ENCODE measurements at regions not wholly inside any gene's neighbourhood (a gene's known extent, or its start where the extent isn't known, plus 50 kb on each side); places are given as distances from the start of the nearest gene placed in this dataset.

GRCh38 chr1:112105557-112105956 lies 116.1 kb upstream of the KCND3 start:
- no peaks in the 10 kb centered on the region for H3K27me3 ChIP-seq (ENCODE audit: control insufficient read depth, insufficient read depth, low read length)
- TF ChIP-seq RCOR1 (IDR thresholded peaks at IDR 0.05; ENCODE audit: insufficient replicate concordance, low read length) (no peak), CEBPB (IDR thresholded peaks at IDR 0.05; ENCODE audit: low read depth, low read length) (no peak), RAD21 (IDR thresholded peaks at IDR 0.05; ENCODE audit: low read length) (no peak), MAFK (IDR thresholded peaks at IDR 0.05; ENCODE audit: low read depth, low read length) (no peak), MAZ (IDR thresholded peaks at IDR 0.05; ENCODE audit: borderline replicate concordance, low read depth, low read length) (no peak), BHLHE40 (IDR thresholded peaks at IDR 0.05; ENCODE audit: low read depth, low read length) (no peak), POLR2A (IDR thresholded peaks at IDR 0.05; ENCODE audit: low read depth, low read length) (no peak), ELK1 (IDR thresholded peaks at IDR 0.05; ENCODE audit: borderline replicate concordance, low read depth, low read length) (no peak), CHD1 (IDR thresholded peaks at IDR 0.05; ENCODE audit: low read depth, low read length) (no peak), MXI1 (IDR thresholded peaks at IDR 0.05; ENCODE audit: borderline replicate concordance, low read depth, low read length) (no peak), FOS (IDR thresholded peaks at IDR 0.05; ENCODE audit: low read depth, low read length) (no peak), SMC3 (IDR thresholded peaks at IDR 0.05; ENCODE audit: low read depth, low read length) (no peak), NFE2L2 (IDR thresholded peaks at IDR 0.05; ENCODE audit: low read depth, low read length) (no peak), CTCF (conservative IDR thresholded peaks at IDR 0.05; ENCODE audit: low read depth, low read length) (no peak), RFX5 (IDR thresholded peaks at IDR 0.05; ENCODE audit: low read depth, low read length) (no peak)
- TF ChIP-seq, protein P1, sequence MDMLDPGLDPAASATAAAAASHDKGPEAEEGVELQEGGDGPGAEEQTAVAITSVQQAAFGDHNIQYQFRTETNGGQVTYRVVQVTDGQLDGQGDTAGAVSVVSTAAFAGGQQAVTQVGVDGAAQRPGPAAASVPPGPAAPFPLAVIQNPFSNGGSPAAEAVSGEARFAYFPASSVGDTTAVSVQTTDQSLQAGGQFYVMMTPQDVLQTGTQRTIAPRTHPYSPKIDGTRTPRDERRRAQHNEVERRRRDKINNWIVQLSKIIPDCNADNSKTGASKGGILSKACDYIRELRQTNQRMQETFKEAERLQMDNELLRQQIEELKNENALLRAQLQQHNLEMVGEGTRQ (IDR thresholded peaks at IDR 0.05; ENCODE audit: low read depth, low read length): no peak
- no peak overlapping the region for H4K8ac ChIP-seq (ENCODE audit: low read depth in 2 of 2, low read length in 2 of 2)
- no peak overlapping the region for H2AK9ac ChIP-seq (replicated peaks; ENCODE audit: low read depth, low read length, poor library complexity)
- DNase-seq (no peak), ATAC-seq (ENCODE audit: low read depth) (no peak)
- no peak overlapping the region for H2AK5ac ChIP-seq (ENCODE audit: low read depth, low read length)
- no peak overlapping the region for H3K56ac ChIP-seq (ENCODE audit: extremely low read depth, insufficient read depth, low read length)
- no peak overlapping the region for H2BK120ac ChIP-seq (ENCODE audit: low read depth, low read length)
- H3K4me1 ChIP-seq (ENCODE audit: control insufficient read depth, insufficient read depth, low read length): no peaks in the 10 kb centered on the region
- no peak overlapping the region for H3K4me2 ChIP-seq (ENCODE audit: low read depth, low read length)
- no peak overlapping the region for H2BK5ac ChIP-seq (ENCODE audit: low read depth, low read length, poor library complexity, severe bottlenecking)
- H4K5ac ChIP-seq (ENCODE audit: low read depth, low read length): no peak overlapping the region
- ChIA-PET CTCF (no interaction called here), POLR2A (ENCODE audit: unreplicated experiment) (no interaction called here)
- H3K4ac ChIP-seq (ENCODE audit: low read depth, low read length): no peak overlapping the region
- no peaks in the 10 kb centered on the region for H4K20me1 ChIP-seq (ENCODE audit: insufficient read depth, low read length)
- WGBS, 2 experiments (ENCODE audit: extremely low coverage in 2 of 2, insufficient read length in 1 of 2): no CpG with 5 or more reads among the region's 1 CpG
- no peak overlapping the region for H2BK20ac ChIP-seq (ENCODE audit: low read depth, low read length)
- no peak overlapping the region for H3K9ac ChIP-seq (ENCODE audit: low read depth, low read length)
- no peak overlapping the region for H3K4me3 ChIP-seq (ENCODE audit: insufficient read depth, low read depth, low read length)
- no peaks in the 10 kb centered on the region for H3K9me1 ChIP-seq (ENCODE audit: insufficient read depth, low read length)
- no peak overlapping the region for H2BK15ac ChIP-seq (ENCODE audit: low read depth, low read length)
- H3K36me3 ChIP-seq (ENCODE audit: control insufficient read depth, insufficient read depth, low read length): no peaks in the 10 kb centered on the region
- no peak overlapping the region for H3K27ac ChIP-seq (ENCODE audit: insufficient read depth, low read length)
- H3K18ac ChIP-seq (ENCODE audit: low read depth, low read length): no peak overlapping the region
- dilution Hi-C loops (cut with HindIII; ENCODE audit: low sequenced_read_pairs, unreplicated experiment): no loop called here
- no peak overlapping the region for H3K14ac ChIP-seq (replicated peaks; ENCODE audit: low read depth, low read length)
- no peak overlapping the region for H4K91ac ChIP-seq (ENCODE audit: insufficient read depth, low read depth, low read length)
- H2AFZ ChIP-seq (replicated peaks; ENCODE audit: low read length, poor library complexity): no peak overlapping the region
- intact Hi-C loops (cut with micrococcal nuclease): no loop called here
- H3K23ac ChIP-seq (ENCODE audit: low read depth, low read length): no peak overlapping the region
- no peaks in the 10 kb centered on the region for H3K9me3 ChIP-seq (ENCODE audit: control insufficient read depth, insufficient read depth, low read length)
- in situ Hi-C loops (cut with MboI; ENCODE audit: low sequenced_read_pairs): no loop called here
- H3K79me1 ChIP-seq (ENCODE audit: low read depth in 1 of 2, low read length in 2 of 2): no peaks in the 10 kb centered on the region
- BruUV-seq (replicated peaks): no TSS peak
